ENCODE measurements at regions not wholly inside any gene's neighbourhood (a gene's known extent, or its start where the extent isn't known, plus 50 kb on each side); places are given as distances from the start of the nearest gene placed in this dataset.

DNA sequence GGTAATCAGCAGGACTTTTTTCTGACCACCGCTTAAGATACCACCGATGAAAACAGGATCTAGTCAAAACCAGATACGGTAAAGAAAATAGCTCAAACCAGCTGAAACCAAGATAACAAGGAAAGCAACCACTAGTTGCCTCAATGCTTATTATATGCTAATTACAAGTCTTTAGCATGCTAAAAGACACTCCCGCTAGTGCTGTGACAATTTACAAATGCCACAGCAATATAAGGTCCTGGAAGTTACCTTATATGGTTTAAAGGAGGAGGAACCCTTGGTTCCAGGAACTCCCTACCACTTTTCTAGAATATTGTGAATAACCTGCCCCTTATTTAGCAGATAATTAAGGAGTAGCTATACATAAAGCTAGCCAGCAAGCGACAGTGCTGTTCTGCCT is 976.4 kb upstream of the SEL1L start:
- Mint-ChIP-seq H3K4me1 (no peaks in the 10 kb centered on the region), H3K4me3 (no peak overlapping the region), H3K9me3 (peaks cover 4% of the 10 kb centered on the region), H3K36me3 (ENCODE audit: low read depth) (no peaks in the 10 kb centered on the region), H3K27me3 (ENCODE audit: low read depth) (no peaks in the 10 kb centered on the region), H3K27ac (no peak overlapping the region)
- TF ChIP-seq, protein P1, sequence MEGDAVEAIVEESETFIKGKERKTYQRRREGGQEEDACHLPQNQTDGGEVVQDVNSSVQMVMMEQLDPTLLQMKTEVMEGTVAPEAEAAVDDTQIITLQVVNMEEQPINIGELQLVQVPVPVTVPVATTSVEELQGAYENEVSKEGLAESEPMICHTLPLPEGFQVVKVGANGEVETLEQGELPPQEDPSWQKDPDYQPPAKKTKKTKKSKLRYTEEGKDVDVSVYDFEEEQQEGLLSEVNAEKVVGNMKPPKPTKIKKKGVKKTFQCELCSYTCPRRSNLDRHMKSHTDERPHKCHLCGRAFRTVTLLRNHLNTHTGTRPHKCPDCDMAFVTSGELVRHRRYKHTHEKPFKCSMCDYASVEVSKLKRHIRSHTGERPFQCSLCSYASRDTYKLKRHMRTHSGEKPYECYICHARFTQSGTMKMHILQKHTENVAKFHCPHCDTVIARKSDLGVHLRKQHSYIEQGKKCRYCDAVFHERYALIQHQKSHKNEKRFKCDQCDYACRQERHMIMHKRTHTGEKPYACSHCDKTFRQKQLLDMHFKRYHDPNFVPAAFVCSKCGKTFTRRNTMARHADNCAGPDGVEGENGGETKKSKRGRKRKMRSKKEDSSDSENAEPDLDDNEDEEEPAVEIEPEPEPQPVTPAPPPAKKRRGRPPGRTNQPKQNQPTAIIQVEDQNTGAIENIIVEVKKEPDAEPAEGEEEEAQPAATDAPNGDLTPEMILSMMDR (IDR thresholded peaks at IDR 0.05; ENCODE audit: unreplicated experiment in 3 of 3): no peak

DNA sequence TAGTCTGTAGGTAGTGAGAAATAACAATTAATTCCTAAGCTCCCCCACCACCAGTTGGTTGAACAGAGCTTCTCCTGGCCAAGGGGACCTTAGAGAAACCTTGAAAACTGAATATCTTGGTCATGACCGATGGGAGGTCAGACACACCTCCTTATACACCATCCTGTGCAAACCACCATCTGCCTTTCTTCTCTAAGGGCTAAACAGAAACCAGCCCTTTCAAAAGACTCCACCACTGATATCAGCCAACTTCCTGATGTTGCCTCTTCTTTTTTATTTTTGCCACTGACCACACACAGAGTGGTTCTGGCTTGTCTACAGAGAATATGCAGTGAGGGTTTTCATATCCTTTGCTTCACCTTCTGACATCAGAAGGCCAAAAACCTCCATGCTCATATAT is 977.7 kb upstream of the SEL1L start:
- Mint-ChIP-seq H3K4me1 (no peaks in the 10 kb centered on the region), H3K27ac (no peak overlapping the region), H3K9me3 (peaks cover 4% of the 10 kb centered on the region)

DNA sequence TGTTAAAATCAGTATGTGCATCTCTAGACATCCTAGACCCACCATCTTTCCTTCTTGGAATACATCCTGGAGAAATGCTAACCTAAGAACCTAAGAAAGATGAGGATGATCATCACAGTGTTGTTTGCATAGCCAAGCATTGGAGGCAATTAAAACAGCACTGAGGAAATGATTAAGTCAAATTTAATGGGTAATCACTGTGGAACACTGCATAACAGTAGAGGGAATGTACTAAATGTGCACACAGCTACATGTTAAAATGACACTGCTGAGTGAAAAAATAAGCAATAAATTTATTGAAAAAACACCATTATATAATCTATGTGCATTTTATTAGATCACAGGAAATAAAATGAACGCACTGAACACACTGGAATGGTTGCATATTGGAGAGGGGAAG is 987.1 kb upstream of the SEL1L start:
- Mint-ChIP-seq H3K4me3 (no peak overlapping the region), H3K36me3 (ENCODE audit: low read depth) (no peaks in the 10 kb centered on the region), H3K4me1 (no peaks in the 10 kb centered on the region), H3K27ac (no peak overlapping the region), H3K27me3 (ENCODE audit: low read depth) (peaks cover 3% of the 10 kb centered on the region), H3K9me3 (no peaks in the 10 kb centered on the region)
- TF ChIP-seq, protein P1 (IDR thresholded peaks at IDR 0.05; ENCODE audit: unreplicated experiment in 3 of 3): no peak

More for the DNA sequence above, 977.7 kb upstream of the SEL1L start:
- Mint-ChIP-seq H3K4me3 (no peak overlapping the region), H3K36me3 (ENCODE audit: low read depth) (no peaks in the 10 kb centered on the region), H3K27me3 (ENCODE audit: low read depth) (no peaks in the 10 kb centered on the region)
- TF ChIP-seq, protein P1 (IDR thresholded peaks at IDR 0.05; ENCODE audit: unreplicated experiment in 3 of 3): no peak

DNA sequence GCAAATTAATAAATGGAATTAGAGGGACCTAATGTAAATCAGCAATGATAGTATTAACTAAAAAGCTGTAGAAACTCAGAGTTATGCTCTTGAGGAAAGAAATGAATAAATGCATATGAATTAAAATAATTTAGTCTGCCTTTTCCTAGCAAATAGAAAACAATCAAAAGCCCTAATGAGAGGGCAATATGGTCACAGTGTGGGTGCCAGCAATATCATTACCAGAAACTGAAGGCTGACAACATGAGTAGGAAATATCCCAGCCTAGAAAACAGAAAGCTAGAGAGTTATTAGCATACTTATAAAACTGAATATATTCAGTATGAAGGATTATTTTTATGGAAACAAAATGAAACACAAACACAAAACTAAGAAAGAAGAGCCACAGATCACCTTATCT is 987.5 kb upstream of the SEL1L start:
- TF ChIP-seq, protein P1 (IDR thresholded peaks at IDR 0.05; ENCODE audit: unreplicated experiment in 3 of 3): no peak
- Mint-ChIP-seq H3K4me1 (no peaks in the 10 kb centered on the region), H3K36me3 (ENCODE audit: low read depth) (no peaks in the 10 kb centered on the region), H3K9me3 (no peaks in the 10 kb centered on the region), H3K27me3 (ENCODE audit: low read depth) (peaks cover 3% of the 10 kb centered on the region), H3K27ac (no peak overlapping the region), H3K4me3 (no peak overlapping the region)

DNA sequence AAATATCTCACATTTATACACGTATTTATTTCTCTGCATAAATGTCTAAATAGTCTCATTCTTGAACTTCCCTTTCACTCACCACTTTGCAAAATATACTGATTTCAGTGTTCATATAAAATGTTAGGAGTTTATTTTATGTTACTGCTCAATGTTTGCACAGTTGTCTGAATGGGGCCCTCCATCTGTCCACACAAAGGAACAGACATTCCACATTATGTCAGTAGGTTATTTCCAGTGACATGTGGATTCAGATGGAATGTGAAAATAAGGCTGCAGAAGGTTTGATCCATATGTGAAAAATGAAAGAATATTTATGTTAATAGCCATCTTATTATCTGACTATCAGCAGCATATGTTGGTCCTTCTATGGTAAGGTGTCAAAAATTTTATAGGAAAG is 994.4 kb upstream of the SEL1L start:
- no peak overlapping the region for H3K27ac Mint-ChIP-seq
- TF ChIP-seq, protein P1 (IDR thresholded peaks at IDR 0.05; ENCODE audit: unreplicated experiment in 3 of 3): no peak
- no peak overlapping the region for H3K4me3 Mint-ChIP-seq
- no peaks in the 10 kb centered on the region for H3K36me3 Mint-ChIP-seq (ENCODE audit: low read depth)
- H3K4me1 Mint-ChIP-seq: no peaks in the 10 kb centered on the region
- H3K9me3 Mint-ChIP-seq: no peaks in the 10 kb centered on the region
- peaks cover under 1% of the 10 kb centered on the region for H3K27me3 Mint-ChIP-seq (ENCODE audit: low read depth)

DNA sequence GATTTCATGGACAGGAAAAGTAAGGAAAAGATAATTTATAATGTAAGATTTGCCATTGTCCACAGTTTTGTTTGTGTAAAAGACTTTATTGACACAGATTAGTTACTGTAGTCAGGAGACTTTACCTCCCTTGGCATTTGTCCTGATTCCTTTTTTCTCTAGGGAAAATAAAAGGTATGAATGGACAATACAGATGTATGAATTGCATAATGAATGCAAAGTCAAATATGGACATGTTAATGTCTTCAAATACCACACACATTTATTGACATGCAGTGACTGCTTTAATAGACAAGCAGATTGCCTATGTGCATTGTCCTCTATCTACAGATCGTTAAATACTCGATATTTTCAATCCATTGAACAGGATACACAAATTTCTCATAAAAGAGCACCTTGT is 999.7 kb upstream of the SEL1L start:
- Mint-ChIP-seq H3K36me3 (ENCODE audit: low read depth) (no peaks in the 10 kb centered on the region), H3K4me3 (no peak overlapping the region), H3K4me1 (no peaks in the 10 kb centered on the region), H3K27ac (no peak overlapping the region), H3K9me3 (no peaks in the 10 kb centered on the region), H3K27me3 (ENCODE audit: low read depth) (no peaks in the 10 kb centered on the region)
- TF ChIP-seq, protein P1 (IDR thresholded peaks at IDR 0.05; ENCODE audit: unreplicated experiment in 3 of 3): no peak
